GM19043 (cell line): ENCODE measurements at regions not wholly inside any gene's neighbourhood (a gene's known extent, or its start where the extent isn't known, plus 50 kb on each side); places are given as distances from the start of the nearest gene placed in this dataset.

Experiments
- ATAC-seq: cut with Tn5 transposase; IDR thresholded peaks from one replicate; pipeline ENCODE4 v1.9.1; 2021; ENCODE audit warnings: low read depth; ENCODE audit not compliant: unreplicated experiment

GRCh38 chr15:58235961-58236360 lies 97.8 kb downstream of the AQP9 start:
- no peak for ATAC-seq

- ATAC-seq, result no peak
Observed at GRCh38 chr15:58240191-58240932, 102.2 kb downstream of the AQP9 start.

- ATAC-seq, result no peak
Observed at GRCh38 chr15:58241872-58242271, 103.7 kb downstream of the AQP9 start.

GRCh38 chr15:58243070-58243469 lies 104.9 kb downstream of the AQP9 start:
- no peak for ATAC-seq

GRCh38 chr15:58244536-58244935 lies 106.4 kb downstream of the AQP9 start:
- ATAC-seq, result no peak

GRCh38 chr15:58246041-58246440 lies 107.9 kb downstream of the AQP9 start:
- no peak for ATAC-seq

GRCh38 chr15:58247855-58248842 lies 110.0 kb downstream of the AQP9 start:
- ATAC-seq, result no peak

- ATAC-seq, result no peak
Observed at GRCh38 chr15:58249646-58250312, 111.6 kb downstream of the AQP9 start.

GRCh38 chr15:58252586-58253323 lies 114.6 kb downstream of the AQP9 start:
- ATAC-seq, result no peak

- ATAC-seq, result no peak
Observed at GRCh38 chr15:58257776-58258325, 119.7 kb downstream of the AQP9 start.

- ATAC-seq, result no peak
Observed at GRCh38 chr15:58258501-58259292, 120.5 kb downstream of the AQP9 start.

GRCh38 chr15:58260205-58260724 lies 122.1 kb downstream of the AQP9 start:
- no peak for ATAC-seq

- no peak for ATAC-seq
Observed at GRCh38 chr15:58260725-58261267, 122.6 kb downstream of the AQP9 start.

- no peak for ATAC-seq
Observed at GRCh38 chr15:58261368-58261767, 123.2 kb downstream of the AQP9 start.

GRCh38 chr15:58264053-58264971 lies 126.1 kb downstream of the AQP9 start:
- ATAC-seq, result no peak

- ATAC-seq, result no peak
Observed at GRCh38 chr15:58267051-58267450, 128.9 kb downstream of the AQP9 start.

- ATAC-seq, result no peak
Observed at GRCh38 chr15:58268746-58269267, 130.6 kb downstream of the AQP9 start.
